Chondrocyte (in vitro differentiated cells): ENCODE measurements at regions not wholly inside any gene's neighbourhood (a gene's known extent, or its start where the extent isn't known, plus 50 kb on each side); places are given as distances from the start of the nearest gene placed in this dataset.
"Not testable (repeated sequence)": the region's sequence is repeated elsewhere in the genome, so short reads cannot be mapped to it uniquely, and the experiment has no call there.

ENCODE experiments used
- DNase-seq: peaks from one replicate; pipeline ENCODE4 v3.0.0; 2021; ENCODE audit warnings: mixed read lengths, low spot score
- H3K27ac Mint-ChIP-seq: one replicate; pipeline ENCODE4 v1.8.0; 2021; ENCODE audit warnings: mild to moderate bottlenecking, moderate library complexity, mixed read lengths; ENCODE audit not compliant: unreplicated experiment
- H3K27me3 Mint-ChIP-seq: 2 replicates; pipeline ENCODE4 v1.8.0; 2021; ENCODE audit warnings: low read depth, mixed read lengths
- H3K36me3 Mint-ChIP-seq: 2 replicates; pipeline ENCODE4 v1.8.0; 2021; ENCODE audit warnings: low read depth, mixed read lengths
- H3K4me1 Mint-ChIP-seq: 2 replicates; pipeline ENCODE4 v1.8.0; 2021; ENCODE audit warnings: low read depth, mild to moderate bottlenecking, mixed read lengths
- H3K4me3 Mint-ChIP-seq: one replicate; pipeline ENCODE4 v1.8.0; 2021; ENCODE audit warnings: mild to moderate bottlenecking, moderate library complexity, mixed read lengths; ENCODE audit not compliant: unreplicated experiment
- H3K9me3 Mint-ChIP-seq: 2 replicates; pipeline ENCODE4 v1.8.0; 2021; ENCODE audit warnings: low read depth, mixed read lengths
- TF ChIP-seq, protein P1 (sequence below): fragments of 200-600 bp; sonication (generic); IDR thresholded peaks from 2 replicates; pipeline ENCODE4 v1.5.0; 2021; ENCODE audit warnings: antibody characterized with exemption, mild to moderate bottlenecking, moderate library complexity

DNA sequence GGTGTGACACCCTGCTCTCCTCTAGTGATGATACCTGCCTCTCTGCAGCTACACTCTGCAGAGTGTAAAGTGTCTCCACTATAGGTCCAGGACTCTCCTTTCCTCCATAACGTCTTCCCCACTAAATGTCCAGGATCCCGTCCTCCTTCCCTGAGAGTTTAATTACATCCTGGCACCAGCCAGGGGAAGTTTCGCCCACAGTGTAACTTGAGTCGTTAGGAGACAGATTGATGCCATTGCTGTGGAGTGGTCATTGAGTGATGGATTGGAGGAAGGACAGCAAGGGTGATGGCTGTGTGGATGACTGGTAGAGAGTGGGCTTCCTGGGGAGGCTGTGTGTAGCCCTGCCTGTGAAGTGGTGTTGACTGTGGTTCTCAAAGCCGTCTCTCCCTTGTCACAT is 84.0 kb upstream of the TMEM132D start:
- no peak for DNase-seq
- H3K36me3 Mint-ChIP-seq: no peaks in the 10 kb centered on the region
- no peaks in the 10 kb centered on the region for H3K4me1 Mint-ChIP-seq
- peaks cover 14% of the 10 kb centered on the region for H3K9me3 Mint-ChIP-seq
- TF ChIP-seq, protein P1, sequence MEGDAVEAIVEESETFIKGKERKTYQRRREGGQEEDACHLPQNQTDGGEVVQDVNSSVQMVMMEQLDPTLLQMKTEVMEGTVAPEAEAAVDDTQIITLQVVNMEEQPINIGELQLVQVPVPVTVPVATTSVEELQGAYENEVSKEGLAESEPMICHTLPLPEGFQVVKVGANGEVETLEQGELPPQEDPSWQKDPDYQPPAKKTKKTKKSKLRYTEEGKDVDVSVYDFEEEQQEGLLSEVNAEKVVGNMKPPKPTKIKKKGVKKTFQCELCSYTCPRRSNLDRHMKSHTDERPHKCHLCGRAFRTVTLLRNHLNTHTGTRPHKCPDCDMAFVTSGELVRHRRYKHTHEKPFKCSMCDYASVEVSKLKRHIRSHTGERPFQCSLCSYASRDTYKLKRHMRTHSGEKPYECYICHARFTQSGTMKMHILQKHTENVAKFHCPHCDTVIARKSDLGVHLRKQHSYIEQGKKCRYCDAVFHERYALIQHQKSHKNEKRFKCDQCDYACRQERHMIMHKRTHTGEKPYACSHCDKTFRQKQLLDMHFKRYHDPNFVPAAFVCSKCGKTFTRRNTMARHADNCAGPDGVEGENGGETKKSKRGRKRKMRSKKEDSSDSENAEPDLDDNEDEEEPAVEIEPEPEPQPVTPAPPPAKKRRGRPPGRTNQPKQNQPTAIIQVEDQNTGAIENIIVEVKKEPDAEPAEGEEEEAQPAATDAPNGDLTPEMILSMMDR: no peak
- H3K27ac Mint-ChIP-seq: no peak overlapping the region
- H3K4me3 Mint-ChIP-seq: no peak overlapping the region
- H3K27me3 Mint-ChIP-seq: peaks cover 5% of the 10 kb centered on the region

DNA sequence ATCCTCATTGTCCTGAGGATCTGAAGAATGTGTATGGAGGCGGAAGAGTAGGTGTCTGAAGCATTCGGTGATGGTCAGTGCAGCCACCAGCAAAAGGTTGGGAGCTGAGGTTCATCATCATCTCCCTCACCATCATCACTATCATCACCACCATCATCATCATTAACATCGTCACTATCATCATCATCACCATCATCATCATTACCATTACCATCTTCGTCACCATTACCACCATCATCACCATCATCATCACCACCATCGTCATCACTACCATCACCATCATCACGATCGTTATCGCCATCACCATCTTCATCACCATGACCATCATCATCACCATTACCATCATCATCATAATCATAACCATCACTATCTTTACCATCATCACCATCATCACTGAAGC is 90.8 kb upstream of the TMEM132D start:
- Mint-ChIP-seq H3K9me3 (peaks cover 10% of the 10 kb centered on the region), H3K4me3 (no peak overlapping the region), H3K4me1 (no peaks in the 10 kb centered on the region), H3K27ac (no peak overlapping the region), H3K36me3 (no peaks in the 10 kb centered on the region), H3K27me3 (peaks cover 8% of the 10 kb centered on the region)
- TF ChIP-seq, protein P1: no peak
- no peak for DNase-seq

DNA sequence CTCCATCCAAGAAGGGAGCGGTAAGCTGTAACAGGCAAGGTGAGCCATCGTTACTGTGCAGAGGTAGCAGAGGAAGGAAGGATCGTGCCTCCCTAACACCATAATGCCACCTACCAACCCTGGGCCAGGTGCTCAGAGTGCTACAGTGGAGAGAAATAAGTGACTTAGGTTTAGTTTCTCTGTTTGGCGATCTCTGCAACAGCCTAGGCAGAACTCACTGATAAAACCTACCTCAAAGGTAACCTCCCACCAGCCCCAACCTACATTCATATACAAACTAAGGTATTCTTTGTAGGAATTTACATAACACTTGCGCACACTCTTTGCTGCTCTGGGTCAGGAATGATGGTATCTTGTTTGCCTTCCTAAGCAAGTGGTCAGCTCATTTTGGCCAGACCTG is 93.4 kb upstream of the TMEM132D start:
- peaks cover 12% of the 10 kb centered on the region for H3K27me3 Mint-ChIP-seq

DNA sequence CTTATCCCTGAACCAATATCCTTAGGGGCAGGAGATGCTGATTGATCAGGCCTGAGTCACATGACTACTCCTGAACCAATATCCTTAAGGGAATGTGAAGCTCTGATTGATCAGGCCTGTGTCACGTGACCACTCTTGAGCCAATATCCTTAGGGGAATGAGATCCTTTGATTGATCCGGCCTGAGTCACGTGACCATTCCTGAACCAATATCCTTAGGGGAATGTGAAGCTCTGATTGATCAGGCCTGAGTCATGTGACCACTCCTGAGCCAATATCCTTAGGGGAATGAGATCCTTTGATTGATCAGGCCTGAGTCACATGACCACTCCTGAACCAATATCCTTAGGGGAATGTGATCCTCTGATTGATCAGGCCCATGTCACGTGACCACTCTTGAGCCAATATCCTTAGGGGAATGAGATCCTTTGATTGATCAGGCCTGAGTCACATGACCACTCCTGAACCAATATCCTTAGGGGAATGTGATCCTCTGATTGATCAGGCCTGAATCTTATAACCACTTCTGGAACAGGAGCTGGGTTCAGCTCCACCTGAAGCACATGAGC is 100.6 kb upstream of the TMEM132D start:
- H3K27ac Mint-ChIP-seq, DNase-seq, H3K4me3 Mint-ChIP-seq, H3K9me3 Mint-ChIP-seq, H3K4me1 Mint-ChIP-seq, H3K36me3 Mint-ChIP-seq: not testable (repeated sequence)
- peaks cover 18% of the 10 kb centered on the region for H3K27me3 Mint-ChIP-seq

More for the DNA sequence above, 93.4 kb upstream of the TMEM132D start:
- no peak overlapping the region for H3K27ac Mint-ChIP-seq
- DNase-seq: no peak
- H3K4me1 Mint-ChIP-seq: no peaks in the 10 kb centered on the region
- H3K36me3 Mint-ChIP-seq: no peaks in the 10 kb centered on the region
- H3K4me3 Mint-ChIP-seq: no peak overlapping the region
- TF ChIP-seq, protein P1: no peak
- peaks cover 10% of the 10 kb centered on the region for H3K9me3 Mint-ChIP-seq

DNA sequence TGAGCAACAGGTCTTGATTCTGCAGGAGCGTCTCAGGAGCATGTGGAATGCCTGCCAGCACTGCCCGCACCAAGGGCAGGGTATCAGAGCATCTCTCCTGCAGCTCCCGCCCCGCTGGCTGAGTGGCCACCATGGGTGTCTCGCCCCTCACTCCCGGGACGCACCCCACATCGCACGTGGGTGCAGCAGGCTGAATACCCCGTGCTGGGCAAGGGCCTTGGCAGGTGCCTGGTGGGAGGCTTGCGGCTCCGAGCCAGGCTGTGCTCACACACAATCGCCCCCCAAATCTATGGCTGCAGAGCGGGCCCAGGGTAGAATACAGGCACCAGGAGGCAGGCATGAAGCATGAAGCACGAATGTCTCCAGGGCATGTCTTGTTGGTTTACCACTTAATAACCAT is 103.9 kb upstream of the TMEM132D start:
- H3K4me1 Mint-ChIP-seq: no peaks in the 10 kb centered on the region
- H3K9me3 Mint-ChIP-seq: no peaks in the 10 kb centered on the region
- TF ChIP-seq, protein P1: no peak
- DNase-seq: no peak
- H3K27me3 Mint-ChIP-seq: peaks cover 26% of the 10 kb centered on the region
- no peak overlapping the region for H3K27ac Mint-ChIP-seq
- no peak overlapping the region for H3K4me3 Mint-ChIP-seq
- no peaks in the 10 kb centered on the region for H3K36me3 Mint-ChIP-seq

DNA sequence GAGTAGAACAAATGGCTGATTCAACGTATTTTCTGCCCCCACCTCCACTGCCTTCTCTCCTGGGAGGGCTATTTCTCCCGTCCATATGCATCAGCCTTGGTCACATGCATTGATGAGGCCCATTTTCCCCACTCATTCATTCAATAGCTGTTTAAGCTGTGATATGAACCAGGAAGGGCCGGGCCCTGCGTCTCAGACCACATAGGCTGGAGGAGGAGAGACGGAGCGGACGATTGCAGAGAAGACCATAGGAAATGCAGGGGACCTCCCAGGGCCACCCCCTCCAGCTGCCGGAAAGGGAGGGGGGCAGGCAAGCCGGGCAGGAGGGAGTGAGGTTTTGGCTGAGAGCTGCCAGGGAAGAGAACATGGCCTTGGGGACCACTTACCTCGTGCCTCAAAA is 104.4 kb upstream of the TMEM132D start:
- TF ChIP-seq, protein P1: no peak
- H3K4me3 Mint-ChIP-seq: no peak overlapping the region
- no peaks in the 10 kb centered on the region for H3K9me3 Mint-ChIP-seq
- peaks cover 24% of the 10 kb centered on the region for H3K27me3 Mint-ChIP-seq
- DNase-seq: no peak
- no peak overlapping the region for H3K27ac Mint-ChIP-seq
- H3K4me1 Mint-ChIP-seq: no peaks in the 10 kb centered on the region
- no peaks in the 10 kb centered on the region for H3K36me3 Mint-ChIP-seq
